HG03025 (cell line): ENCODE measurements at regions not wholly inside any gene's neighbourhood (a gene's known extent, or its start where the extent isn't known, plus 50 kb on each side); places are given as distances from the start of the nearest gene placed in this dataset.

Experiments
- ATAC-seq: cut with Tn5 transposase; IDR thresholded peaks from one replicate; pipeline ENCODE4 v1.9.1; 2021; ENCODE audit warnings: mild to moderate bottlenecking, moderate library complexity; ENCODE audit not compliant: unreplicated experiment, low FRiP score

DNA sequence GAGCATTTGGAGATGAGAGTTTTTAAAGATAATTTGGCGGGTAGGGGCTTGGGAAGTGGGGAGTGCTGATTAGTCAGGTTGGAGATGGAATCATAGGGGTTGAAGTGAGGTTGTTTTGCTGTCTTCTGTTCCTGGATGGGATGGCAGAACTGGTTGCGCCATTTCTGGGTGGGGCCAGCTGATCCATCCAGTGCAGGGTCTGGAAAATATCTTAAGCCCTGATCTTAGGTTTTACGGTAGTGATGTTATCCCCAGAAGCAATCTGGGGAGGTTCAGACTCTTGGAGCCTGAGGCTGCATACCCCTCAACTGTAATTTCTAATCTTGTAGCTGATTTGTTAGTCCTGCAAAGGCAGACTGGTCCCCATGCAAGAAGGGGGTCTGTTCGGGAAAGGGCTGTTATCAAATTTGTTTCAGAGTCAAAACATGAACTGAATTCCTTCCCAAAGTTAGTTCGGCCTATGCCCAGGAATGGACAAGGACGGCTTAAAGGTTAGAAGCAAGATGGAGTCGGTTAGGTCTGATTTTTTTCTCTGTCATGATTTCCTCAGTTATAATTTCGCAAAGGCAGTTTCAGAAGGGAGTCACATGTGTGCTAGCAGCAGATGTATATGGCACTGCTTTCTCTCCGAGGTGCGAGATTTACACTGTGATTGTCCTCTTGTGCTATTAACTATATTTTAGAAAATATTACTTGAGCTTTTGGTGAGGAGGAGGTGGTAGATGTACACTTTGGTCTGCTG, 540.4 kb downstream of the EDEM1 start:
- no peak for ATAC-seq

DNA sequence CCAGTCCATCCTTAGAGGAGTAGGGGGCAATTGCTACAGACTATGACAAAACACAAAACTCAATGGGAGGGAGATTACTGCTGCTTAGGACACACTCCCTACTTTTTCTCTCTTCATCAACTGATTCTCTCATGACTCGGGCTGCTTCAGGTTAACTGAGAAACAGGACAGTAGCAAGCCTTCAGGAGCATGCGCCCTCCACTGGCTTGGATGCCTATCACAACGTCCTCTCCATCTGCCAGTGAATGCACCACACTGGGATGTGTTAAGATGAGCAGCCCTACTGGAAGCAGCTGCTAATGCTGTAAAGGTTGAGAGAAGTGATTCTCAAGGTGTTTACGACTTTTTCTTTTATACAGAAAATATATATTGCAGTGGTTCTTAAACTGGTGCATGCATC, 542.3 kb downstream of the EDEM1 start:
- no peak for ATAC-seq

DNA sequence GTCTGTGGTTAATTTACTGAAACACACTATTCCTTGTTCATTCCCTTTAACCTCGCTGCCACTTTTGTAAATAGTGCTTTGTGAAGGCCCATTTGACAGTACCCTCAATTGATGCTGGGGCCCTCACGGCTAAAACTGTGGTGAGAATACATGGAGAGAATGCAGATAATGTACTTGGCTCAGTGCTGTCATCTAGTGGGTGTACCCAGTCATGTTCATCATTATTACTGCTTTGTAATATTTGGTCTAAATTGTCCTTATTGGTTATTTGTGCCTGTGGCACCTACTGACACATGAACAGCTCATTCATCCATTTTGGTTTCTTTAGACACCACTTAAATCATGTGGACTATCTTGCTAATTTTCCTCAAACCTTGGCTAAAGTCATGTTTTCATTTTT, 543.6 kb downstream of the EDEM1 start:
- ATAC-seq, result no peak

DNA sequence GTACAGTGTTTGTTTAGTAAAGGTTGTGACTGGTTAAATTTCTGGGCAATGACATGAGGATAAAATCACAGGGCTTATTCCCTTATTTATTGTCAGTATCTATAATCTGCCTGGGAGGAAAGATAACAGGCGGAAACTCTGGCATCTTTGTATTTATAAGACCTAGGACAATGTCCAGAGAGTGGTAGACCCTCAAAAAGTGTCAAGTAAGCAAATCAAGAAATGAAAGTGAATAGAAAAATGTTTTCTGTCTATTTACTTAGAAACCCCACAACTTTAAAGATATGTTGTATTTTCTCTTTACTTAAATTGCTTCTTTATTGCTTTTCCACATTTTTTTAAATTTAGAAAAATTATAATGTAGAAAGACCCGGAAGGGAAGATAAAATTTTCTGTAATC, 544.6 kb downstream of the EDEM1 start:
- no peak for ATAC-seq

DNA sequence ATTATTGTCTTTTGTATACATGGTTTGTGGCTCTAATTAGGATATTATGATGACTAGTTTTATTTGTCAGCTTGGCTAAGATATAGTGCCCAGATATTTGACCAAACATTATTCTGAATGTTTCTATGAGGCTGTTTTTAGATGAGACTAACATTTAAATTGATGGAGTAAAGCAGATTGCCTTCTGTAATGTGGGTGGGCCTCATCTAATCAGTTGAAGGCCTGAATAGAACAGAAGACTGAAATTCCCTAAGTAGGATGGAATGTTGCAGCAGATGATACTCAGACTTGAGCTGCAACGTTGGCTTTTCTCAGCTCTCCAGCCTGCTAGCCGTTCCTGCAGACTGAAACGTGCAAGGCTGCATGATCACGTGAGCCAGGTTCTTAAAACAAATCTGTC, 546.5 kb downstream of the EDEM1 start:
- ATAC-seq, result no peak

DNA sequence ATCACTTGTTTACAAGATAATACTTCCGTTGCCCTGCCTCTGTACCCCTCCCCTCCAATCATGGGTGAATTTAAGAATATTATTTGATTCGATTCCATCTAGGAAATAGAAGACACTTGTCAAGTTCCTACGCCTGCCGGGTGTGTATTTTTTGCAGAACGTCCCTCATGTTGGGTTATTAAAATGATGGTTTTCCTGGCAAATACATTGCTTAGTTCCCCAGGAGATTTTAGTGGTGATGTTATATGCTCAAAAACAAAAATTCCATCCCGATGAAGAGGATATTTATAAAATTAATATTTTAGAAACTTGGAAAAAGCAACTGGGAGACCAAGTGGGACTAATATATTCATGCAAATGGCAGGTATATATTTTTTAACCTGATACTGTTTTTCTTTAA, 548.4 kb downstream of the EDEM1 start:
- no peak for ATAC-seq

DNA sequence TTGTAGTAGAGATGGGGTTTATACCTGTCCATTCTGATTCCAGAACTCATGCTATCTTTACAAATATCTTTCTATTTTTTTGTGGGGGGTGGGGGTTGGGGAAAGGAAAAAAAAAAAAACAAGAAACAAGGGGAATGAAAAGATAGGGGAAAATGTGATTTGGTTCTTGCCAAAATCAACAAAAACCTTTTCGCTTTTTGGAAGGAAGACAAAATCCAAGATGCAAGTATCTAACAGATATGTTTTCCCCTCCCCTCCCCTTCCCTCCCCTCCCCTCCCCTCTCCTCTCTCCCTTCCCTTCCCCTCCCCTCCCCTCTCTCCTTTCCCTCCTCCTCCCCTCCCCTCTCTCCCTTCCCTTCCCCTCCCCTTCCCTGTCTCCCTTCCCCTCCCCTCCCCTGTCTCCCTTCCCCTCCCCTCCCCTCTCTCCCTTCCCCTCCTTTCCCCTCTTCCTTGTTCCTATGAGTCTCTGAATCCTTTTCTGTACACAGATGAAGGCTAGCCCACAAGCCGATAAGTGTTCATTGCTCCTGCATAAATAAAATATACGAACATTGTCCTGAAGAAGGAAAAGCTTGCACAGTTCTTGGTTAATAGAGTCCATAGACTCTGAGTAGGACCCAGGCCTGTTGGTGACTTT, 551.9 kb downstream of the EDEM1 start:
- ATAC-seq, result no peak

DNA sequence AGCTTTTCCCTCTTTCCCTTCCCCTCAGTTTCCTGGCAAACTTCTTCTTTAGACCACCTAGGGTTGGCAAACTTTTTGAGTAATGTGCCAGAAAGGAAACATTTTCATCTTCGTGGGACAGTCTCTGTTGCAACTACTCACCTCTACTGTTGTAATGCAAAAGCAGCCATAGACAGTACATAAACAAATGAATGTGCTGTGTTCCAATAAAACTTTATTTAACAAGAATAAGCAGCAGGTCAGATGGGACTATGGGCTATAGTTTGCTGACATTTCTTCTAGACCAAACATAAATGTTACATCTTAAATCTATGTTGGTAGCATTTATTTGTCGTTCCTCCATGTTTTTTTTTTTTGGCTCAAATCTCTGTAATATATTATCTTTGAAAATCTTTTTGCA, 552.4 kb downstream of the EDEM1 start:
- ATAC-seq, result no peak

DNA sequence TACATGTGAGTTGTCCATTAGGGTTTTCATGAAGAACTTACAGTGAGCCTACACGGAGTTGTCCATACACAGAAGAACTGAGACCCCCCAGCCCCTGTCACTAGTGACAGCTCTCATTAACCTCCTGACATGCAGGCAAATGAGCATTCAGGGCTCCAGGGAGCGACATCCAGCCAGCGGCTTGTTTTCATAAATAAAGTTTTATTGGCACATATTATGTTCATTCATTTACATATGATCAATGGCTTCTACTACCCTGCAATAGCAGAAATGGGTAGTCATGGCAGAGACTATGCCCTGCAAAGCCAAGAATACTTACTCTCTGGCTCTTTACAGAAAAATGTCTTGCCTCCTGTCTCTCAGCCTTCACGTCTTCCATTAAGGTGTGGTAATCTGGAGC, 553.5 kb downstream of the EDEM1 start:
- no peak for ATAC-seq

DNA sequence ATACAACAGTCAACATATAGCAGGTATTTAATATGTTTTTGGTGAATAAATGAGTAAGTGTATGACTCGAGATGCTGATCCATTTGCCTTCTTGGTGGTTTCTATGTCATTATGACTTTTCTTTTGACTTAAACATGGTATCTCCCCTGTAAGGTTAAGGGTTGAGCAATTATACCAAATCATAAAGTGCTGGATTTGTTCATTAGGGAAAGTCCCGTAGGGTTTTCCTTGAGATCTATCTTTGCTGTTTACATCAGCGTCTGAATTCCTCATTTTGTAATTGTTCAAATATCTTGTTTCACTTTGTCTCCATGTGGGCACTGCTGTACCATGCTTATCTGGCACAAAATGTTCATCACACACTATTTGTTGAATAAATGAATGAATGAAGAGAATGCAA, 562.6 kb downstream of the EDEM1 start:
- no peak for ATAC-seq

DNA sequence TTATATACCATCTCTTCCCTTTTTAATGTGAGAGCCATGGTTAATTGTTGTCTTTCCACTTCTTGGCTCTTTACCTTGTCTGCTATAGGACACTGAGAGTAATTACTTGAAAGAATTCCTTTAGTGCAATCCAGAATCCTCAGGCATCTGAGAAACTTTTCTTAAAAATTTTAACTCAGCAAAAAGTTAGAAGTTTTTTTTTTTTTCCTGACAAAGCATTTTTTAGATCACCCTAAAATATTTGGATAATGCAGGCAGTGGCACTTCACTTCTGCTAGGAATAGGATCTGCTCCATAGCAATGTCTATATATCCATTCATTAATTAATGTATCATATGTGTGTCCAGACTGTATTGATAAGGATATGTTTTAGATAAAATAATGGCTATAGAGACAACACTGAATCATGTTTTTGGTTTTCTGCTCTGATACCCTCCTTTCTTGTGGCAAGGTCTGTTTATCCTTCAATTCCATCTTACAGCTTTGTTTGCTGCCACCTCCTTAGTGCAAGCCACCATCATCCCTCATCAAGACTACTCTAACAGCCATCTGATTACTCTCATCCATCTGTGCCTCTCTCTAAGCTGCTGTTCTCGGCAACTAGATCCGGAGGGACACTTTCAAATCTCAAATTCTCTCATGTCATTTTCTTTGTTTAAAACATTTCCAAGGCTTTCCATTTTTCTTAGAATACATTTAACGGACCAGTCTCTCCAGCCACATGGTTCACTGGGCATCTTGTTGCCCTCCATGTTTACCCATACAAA, 563.5 kb downstream of the EDEM1 start:
- ATAC-seq, result no peak

DNA sequence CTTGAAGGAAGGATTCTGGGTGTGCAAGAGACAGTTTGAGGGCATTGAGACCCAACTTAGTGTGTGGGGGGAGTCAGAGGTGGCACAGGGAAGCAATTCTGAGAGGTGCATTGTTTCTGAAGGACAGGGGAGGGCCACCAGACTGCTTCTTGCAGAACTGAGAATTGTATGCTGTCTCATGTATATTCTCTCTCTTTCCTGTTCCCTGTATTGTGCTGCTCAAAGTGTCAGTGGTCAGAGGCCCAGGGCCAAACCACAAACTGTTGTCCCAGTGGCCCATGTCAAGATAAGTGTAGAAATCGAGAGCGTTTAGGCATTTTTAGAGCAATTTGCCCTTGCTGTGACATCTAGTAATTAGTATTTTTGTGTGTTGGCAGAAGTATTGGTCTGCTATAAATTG, 567.1 kb downstream of the EDEM1 start:
- peak; percentile 82 for ATAC-seq

DNA sequence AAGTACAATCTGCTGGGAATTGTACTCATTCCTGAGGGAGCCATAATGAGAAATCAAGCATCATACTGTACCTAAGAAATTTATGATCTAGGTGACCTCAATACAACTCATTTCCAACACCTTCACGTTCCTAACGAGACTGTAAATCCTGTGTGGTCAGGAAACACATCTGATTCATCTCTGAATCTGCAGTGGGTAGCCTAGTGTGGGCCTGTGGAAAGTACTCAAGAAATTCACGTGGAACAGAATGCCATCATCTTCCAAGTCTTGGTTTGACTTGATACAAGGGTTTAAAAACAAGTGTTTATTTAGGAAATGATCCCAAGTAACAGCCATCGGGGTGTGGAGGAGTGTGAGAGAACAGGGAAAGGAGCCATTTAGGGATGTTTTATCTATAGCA, 568.9 kb downstream of the EDEM1 start:
- no peak for ATAC-seq

DNA sequence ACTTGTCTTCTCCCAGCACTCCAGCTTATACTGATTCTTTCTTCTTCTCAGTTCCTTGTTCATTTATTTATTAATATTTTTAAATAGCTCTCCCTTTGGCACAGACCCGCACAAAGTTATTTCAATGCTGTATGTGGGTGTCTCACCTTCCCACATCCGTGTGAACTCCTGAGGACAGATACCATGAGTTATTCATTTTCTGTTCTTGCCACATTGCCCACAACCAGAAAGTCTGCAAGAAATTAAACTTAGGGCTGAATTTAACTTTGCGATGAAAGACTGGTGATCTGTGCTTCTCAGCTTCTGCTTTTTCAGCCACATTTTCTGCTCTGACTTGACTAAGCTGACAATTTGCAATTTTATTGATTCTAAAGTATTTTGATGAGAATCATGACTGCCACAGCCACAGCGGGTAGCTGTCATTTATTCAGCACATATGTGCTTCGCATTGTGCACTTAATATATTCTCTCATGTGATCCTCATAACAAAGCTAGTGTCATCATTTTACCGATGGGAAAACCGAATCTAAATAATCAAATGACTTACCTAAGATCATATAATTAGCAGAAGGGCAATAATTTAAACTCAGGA, 569.8 kb downstream of the EDEM1 start:
- no peak for ATAC-seq

DNA sequence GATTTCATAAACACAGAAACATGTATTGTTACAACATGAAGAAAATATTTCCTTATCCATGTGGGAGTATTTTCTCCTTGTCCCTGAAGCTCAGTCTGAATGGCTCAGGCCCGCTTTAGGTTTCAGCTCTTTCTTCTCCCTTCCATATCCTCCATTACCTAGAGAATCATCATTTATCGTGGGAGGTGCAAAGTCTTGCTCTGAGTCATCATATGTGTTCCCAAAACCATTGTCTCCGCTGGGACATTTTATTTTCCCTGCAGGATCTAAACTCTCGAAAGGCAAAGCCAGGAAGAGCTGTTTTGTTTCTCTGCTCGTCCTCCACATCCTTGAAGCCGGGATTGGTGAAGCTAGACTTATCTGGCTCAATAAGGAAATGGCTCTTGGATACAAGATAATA, 571.2 kb downstream of the EDEM1 start:
- no peak for ATAC-seq

DNA sequence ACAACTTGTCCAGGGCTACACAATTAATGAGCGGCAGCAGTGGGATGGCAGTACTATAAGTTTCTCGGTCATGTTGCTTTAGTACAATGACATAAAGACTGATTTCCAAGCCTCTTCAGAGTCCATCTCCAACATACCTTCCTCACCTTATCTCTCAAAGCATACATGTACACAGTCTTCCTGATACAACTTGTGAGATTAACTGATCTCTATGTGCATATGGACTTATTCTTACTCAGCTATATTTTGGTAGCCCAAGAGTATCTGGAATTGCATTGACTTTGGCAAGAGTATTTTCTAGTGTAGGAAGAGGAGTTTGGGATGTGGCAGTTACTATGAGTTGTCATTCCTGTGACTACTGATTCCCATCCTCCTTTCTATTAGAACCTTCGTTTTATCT, 575.0 kb downstream of the EDEM1 start:
- no peak for ATAC-seq

DNA sequence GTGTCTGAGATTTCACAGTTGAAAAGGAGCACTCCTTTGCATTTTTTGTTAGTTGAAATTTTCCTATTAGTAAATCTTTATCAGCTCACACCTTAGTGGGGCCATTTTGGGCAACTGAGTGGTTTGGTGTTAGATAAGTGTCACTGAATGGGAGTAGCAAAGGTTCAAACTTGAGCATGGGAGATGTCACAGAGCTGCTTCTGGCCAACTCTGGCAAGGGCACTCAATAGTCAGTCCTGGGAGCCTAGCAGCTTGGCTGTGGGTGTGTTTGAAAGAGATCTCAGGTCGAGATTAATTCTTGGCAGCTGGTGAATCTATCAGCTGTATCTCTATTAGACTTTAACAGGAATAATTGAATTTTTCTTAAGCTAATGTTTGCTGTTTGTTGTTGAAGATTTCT, 579.3 kb downstream of the EDEM1 start:
- no peak for ATAC-seq

DNA sequence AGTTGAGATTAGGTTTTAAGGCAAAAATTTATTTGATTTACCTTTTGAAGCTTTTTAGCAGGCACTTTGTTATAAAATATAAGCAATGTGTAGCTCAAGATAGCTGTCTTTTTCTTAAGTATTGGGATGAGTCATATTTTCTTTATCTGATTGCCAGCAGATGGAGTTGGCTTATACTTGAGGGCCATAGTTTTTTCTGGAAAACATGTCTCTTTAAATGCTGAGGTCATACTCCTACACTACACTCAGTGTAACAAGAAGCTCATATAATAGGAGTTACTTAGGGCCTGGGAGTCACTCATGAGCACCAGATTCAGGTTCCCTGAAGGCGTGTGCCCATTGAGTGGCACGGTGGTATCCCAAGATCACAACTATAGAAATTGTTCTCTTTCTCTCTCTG, 579.8 kb downstream of the EDEM1 start:
- no peak for ATAC-seq

DNA sequence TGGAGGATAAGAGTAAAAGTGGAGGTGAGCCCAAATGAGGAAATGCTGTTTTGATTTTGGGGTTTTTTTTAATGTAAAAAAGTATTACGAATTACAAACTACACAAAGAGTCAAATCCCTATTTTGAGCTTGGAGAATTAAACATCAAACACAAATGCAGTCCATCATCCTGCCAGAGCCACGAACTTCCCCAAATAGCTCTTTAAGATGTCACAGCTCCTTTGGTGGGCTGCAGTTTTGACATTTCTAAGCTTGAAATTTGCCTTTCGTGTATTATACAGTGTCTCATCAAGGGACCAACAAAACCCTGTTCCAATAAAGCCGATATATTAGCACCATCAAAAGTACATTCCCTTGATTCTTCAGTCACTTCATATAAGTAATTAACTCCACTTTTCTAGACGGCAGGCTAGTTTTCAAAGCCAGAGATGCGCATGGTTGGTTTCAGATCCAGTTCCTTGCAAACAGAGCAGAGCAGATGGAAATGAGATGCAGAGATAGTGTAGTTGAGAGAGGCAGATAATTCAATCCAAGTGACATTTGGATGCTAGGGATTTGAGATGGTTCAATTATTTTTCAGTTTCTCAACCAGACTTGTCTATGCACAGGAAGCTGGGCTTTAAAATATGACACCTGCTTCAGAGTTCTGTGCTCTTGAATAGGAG, 580.9 kb downstream of the EDEM1 start:
- ATAC-seq, result no peak

DNA sequence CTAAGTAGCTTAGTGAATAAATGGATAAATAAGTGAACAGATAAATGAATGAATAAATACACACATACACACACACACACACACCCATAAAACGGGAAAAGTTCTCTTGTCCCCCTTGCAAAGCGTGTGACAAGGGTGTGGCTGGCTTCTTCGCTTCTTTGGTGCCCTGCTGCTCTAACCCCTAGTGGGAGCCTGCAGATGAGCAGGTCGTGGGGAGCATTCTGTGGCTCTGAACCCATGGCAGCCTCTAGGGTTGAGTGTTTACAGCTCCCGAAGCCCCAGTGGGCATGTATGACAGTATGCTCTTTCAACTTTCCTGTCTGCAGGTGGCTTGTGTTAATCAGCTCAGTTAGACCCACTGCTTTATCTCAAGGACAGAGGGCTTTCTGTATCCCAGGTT, 582.3 kb downstream of the EDEM1 start:
- ATAC-seq, result no peak

DNA sequence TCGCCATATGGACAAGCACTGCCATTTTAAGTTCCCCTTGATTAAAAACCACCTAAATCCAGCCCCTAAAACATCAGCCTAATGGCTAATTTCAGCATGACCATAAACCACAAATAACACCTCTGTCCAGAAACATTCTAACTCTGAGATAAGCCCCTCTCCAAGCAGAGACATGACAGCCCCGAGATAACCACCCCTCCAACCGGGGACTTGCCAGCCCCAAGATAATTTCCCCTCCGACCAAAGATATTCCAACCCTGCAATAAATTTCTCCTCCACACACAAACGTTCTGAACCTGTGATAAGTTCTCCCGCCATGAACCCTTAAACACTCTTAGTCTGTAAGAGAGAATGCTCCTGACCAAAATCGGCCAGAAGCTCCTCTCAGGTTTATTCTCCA, 586.8 kb downstream of the EDEM1 start:
- no peak for ATAC-seq
